DMS153 treated with DMSO at 0.1 percent for 48 hours (cell line): ENCODE measurements at regions not wholly inside any gene's neighbourhood (a gene's known extent, or its start where the extent isn't known, plus 50 kb on each side); places are given as distances from the start of the nearest gene placed in this dataset.
A peak's percentile ranks its signal among the peaks of the same experiment; 100 is the strongest.
"Not testable (repeated sequence)": the region's sequence is repeated elsewhere in the genome, so short reads cannot be mapped to it uniquely, and the experiment has no call there.

ENCODE experiments used
- DNase-seq: peaks from one replicate; lab custom pipeline; 2025; ENCODE audit not compliant: unreplicated experiment; lab: John Stamatoyannopoulos, UW

- peak; percentile 57 for DNase-seq
These were observed 61.5 kb downstream of the RPUSD4 start for GRCh38 chr11:126149759-126150625.

DNA sequence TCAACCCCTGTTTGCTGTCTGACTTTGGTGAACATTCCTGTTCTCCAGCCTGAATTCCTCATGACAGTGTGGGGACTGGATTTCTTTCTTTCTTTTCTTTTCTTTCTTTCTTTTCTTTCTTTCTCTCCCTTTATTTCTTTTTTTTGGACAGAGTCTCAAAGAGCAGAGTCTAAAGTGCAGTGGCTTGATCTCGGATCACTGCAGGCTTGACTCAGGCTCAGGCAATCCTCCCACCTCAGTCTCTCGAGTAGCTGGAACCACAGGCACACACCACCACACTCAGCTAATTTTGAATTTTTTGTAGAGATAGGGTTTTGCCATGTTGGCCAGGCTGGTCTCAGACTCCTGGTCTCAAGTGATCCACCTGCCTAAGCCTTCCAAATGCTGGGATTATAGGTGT, 63.1 kb downstream of the RPUSD4 start:
- no peak for DNase-seq

DNA sequence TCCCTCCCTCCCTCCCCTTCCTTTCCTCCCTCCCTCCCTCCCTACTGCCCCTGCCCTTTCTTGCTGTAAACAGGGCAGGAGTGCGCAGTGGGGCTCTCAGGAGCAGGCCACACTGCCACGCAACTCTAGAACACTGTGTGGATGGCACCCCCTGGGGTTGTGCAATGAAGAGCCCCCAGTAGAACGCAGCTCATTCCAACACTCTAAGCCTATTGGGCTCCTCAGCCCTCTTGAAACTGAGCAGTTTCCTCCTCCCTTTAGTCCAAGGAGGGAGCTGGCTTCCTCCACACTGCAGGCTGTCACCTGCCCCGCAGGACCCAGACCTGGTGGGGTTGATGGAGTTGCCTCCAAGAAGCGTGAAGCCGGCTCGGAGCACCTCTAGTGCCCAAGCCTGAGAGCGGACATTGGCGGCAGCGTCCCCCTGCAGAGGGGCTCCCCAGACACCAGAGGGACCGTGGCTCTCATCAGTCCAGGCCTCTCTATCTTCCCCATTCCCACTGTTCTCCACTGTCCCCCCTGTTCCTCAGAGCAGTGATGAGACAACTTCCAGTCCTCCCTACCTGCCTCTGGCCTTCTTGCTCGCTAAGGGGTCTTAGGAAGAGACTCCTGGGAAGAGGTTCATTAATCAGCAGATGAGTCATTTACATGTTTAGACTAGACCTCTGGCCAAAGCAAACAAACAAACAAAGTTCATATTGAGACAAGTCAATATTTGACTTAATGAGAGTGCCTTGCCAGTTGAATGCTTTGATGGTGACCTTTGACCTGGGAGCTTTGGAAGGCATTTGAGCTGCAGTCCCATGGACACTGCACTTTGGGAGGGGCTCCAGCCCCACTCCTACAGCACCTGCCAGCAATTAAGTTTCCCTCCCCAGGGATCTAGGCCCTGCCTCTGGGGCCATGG, 64.0 kb downstream of the RPUSD4 start:
- DNase-seq = peak; percentile 54

DNA sequence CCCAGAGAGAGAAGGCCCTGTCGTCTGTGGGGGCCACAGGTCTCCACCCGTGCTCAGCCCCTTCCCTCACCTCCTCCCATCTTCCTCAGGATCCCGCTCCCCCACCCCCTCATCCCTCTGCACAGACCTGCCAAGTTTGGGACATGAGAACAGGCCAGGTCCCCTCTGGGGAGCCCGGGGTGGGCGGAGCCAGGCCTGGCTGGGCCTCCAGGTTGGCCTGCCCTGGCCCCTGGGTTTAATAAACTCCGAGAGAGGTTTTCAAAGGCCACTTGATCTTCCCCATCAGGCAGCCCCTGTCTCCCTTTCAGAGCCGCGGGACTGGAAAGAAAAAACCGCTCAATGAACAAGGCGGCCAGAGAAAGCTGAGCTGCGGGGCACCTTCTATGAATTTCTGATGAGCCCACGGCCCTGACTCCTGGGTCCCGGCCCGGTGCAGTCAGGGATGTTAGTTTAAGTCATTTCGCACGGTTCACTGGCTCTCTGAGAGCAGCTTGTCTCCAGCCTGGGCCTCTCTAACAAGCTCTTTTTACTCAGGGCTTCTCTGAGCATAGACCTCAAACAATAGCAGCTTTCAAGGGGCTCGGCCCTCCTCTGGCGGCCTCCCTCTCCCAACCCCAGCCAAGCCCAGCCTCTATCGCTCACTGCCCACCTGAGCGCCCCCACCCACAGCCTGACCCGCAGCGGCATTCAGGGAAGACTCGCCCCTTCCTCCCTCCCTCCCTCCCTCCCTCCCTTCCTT, 64.8 kb downstream of the RPUSD4 start:
- DNase-seq = peak; percentile 88

GRCh38 chr11:126145954-126146353, 65.5 kb downstream of the RPUSD4 start:
- DNase-seq = no peak

DNA sequence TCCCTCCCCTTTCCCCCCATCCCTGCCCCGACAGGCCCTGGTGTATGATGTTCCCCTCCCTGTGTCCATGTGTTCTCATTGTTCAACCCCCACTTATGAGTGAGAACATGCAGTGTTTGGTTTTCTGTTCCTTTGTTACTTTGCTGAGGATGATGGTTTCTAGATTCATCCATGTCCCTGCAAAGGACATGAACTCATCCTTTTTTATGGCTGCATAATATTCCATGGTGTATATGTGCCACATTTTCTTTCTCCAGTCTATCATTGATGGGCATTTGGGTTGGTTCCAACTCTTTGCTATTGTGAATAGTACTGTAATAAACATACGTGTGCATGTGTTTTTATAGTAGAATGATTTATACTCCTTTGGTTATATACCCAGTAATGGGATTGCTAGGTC, 68.0 kb downstream of the RPUSD4 start:
- DNase-seq = not testable (repeated sequence)

- peak; percentile 76 for DNase-seq
These were observed 70.5 kb downstream of the RPUSD4 start for GRCh38 chr11:126140926-126141280.

DNA sequence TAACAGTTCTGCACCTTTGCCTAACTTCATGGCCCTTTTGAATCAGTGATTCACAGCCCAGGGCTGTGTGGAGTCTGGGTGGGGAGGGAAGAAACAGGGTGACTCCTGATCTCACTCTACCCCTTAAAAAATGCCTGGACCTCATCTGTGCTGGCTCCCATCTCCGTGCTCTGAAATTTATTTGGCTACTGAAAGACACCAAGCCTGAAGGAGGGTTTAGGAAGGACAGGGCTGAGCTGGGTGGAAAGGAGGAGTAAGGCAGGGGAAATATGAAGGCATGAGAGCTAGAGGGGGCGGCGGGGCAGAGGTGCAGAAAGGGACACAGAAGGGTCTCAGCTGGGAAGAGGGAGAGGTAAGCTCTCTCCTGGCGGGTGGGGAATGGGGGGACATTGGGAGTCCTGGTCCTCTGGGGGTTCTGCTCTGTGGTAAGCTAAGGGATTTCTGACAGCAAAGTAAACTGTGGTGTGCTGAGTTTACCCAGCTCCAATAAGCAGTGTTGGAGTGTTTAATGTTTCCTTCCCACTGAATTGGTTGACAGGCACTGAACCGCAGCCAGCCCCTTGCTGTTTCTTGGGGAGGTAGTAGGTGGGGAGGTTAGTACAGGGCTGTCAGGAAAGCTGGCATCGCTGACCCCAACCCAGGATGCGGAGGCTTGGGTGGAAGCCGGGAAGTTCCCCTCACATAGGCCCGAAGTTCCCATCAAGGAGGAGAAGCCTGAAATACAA, 71.1 kb downstream of the RPUSD4 start:
- DNase-seq = no peak

DNA sequence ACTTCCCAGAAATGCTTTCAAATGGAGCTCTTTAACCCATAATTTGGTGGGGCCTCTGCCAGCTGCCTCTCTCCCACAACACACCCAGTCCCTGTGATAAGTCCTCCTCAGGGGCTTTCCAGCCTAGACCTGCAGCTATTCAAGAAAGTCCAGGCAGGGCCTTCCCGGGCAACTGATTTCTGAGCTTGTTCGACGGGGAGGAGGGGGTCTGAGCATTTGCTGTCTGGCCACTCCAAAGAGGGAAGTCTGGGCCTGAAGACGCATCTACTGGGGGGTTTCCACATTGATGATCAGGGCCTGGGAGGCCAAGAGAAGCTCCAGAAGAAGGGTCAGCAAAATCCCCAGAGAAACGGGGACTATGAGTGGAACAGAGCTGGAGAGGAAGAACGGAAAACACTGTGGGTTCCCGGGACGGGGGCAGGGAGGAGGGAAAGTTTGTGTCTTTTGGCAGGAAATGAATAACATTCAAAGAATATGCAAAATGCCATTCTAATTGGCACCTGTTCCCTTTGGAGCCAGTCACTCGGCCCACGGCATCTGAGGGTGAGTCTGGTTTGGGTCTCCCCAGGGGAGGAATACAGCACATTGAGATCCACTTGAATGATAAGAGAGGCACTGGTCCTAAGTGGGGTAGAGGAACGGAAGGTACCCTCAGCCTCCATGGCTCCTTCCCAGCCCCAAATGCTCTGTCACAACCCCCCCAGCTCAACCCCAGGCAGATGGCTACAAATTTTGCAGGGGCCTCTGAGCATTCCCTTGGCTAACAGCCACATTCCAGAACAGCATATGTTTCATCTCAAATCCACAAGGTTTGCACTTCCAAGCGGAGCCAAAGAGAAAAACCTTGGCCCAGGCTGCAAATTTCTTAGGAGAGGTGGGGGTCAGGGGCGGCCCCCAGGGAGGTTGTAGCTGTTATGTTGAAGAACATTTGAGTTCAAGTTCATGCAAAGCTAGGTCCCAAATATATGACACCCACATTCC, 72.0 kb downstream of the RPUSD4 start:
- no peak for DNase-seq

DNA sequence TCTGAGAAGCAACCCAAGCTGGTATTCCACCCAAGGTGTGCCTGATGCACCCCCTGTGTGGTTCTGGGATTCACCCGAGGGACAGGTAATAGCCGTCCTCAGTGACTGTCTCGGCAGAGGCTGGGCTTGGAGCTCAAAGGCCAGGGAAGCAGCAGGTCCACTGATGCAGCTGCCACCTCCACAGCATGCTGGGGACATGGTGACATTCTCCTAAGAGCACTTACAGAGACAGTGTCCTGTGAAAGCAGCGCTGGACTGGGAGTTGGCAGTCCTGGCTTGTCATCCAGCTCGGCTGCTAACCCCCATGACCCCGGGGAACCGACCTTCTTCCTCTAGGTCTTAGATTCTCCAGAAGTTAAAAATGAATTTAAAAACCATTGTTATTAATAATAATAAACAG, 72.8 kb downstream of the RPUSD4 start:
- DNase-seq = no peak

DNA sequence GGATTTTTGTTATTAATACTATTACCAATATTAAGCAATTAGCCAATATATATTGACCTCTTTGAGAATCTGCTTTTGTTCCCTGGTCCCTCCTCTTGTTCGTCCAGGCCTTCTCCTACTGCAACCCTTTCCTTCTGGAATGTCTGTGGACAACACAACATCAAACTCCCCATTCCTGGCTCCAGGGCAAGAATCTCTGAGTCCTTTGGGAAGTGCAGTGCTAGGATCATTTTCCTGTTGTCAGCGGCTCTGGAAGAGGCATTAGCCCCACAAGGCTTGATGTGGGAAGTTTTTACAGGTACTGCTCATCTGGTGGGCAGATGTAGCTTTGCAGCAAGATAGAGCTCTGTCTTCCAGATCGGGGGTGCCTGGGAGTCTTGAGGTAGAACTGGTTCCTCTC, 74.3 kb downstream of the RPUSD4 start:
- no peak for DNase-seq

DNA sequence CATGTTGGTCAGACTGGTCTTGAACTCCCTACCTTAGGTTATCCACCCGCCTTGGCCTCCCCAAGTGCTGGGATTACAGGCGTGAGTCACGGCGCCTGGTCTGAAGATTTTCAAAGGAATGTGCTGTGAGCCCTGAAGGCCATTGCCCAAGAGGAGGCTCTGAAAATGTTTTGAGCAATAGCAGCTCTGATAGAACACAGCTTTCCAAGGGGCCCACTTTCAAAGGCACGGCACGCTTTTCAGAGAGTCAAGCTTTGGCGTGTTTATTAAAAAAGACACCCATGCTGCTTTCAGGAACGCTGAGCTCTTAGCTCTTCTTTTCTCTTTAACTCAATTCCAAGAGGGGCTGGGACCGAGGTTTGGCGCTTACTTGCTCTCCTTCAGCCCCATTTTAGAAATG, 73.8 kb upstream of the CDON start:
- no peak for DNase-seq

DNA sequence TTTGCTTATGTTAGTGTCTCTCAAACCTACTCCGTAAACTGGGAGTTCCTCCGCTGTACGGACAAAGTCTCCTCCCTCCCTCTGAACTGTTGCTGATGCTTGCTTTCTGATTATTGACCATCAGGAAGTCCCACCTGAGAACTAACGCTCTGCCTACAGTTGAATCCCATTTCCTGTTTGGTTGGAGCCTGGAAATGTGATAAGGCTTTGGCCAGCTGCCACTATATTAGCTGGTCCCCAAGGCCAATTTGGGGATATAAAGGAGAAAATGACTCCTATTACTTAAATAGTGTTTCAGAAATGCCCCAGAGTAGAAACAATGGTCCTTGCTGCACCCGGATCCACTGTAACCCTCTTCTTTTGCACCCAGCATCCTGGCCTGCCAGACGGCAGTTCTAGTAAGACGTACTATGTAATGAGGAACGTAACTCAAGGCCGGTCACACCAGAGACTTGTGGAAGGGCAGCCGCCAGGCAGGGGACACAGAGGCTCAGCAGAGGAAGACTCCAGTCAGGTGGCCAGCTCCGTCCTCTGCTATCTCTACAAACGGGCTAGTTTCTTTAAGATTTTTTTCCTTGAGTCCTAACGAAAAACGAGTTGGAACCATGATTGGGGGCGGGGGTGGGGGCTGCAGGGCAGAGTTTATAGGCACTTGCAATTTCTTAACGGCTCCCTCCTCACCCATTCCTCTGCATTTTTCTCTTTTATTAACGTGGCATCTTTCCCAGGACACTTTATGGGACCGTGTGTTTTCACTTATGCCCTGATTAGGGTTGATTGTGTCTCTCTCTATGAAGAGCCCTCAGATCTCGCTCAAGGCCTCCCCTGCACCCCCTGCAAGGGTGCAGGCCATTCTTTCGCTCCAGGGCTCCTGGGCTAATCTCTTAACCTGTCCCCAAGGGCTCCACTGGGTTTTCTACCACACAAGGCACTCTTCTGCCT, 72.8 kb upstream of the CDON start:
- no peak for DNase-seq

- no peak for DNase-seq
These were observed 71.9 kb upstream of the CDON start for GRCh38 chr11:126134461-126135155.

DNA sequence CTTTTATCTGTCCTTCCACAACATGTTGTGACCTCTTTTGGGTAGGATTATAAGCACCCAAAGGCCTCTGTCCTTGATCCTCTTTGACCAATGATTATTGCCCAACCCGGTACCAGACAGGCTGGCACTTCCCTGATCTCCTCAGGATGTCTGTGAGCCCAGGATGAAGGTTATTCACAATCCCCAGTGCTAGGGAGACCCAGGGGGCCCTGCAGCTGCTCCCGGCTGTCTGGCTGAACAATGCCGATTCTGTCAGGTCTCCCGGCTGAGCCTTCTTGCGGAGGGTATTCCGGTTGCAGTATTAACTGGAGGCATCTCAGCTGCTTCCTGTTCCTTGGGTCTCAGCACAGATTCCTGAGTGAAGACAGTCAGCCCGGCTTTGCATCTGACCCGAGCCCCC, 71.2 kb upstream of the CDON start:
- no peak for DNase-seq

GRCh38 chr11:126132319-126132718, 69.7 kb upstream of the CDON start:
- DNase-seq = no peak

DNA sequence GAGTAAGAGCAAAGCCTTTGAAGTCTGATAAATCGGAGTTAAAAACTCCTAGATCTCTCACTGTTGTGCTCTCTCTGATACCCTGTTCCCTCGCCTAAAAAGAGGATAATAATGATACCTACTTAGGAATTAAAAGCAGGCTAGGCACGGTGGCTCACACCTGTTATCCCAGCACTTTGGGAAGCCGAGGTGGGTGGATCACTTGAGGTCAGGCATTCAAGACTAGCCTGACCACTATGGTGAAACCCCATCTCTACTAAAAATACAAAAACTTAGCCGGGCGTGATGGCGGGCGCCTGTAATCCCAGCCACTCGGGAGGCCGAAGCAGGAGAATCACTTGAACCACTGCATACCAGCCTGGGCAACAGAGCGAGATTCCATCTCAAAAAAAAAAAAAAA, 68.1 kb upstream of the CDON start:
- not testable (repeated sequence) for DNase-seq
